ENCODE measurements at regions not wholly inside any gene's neighbourhood (a gene's known extent, or its start where the extent isn't known, plus 50 kb on each side); places are given as distances from the start of the nearest gene placed in this dataset.

DNA sequence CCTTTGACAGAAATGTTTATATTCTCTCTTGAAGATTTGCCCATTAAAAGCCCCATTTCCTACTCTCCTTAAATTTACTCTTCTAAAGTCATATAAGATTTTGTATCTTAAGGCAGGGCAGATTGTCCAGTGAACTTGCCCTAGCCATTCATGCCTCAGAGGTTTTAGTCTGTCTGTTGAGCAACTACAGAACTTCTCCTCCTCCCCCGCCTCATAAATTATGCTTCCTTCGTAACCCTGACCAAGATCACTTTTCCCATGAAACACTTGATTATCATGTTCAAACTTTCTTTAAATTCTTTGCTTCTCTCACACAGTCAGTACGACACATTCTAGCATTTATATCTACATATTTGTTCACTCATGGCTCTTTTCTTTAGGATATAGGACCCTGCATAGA is 621.3 kb downstream of the ANKRD7 start:
- Histone ChIP-seq H3K9me3 (no peaks in the 10 kb centered on the region), H3K4me1 (no peaks in the 10 kb centered on the region), H3K36me3 (ENCODE audit: insufficient read depth in 1 of 2, low read depth in 1 of 2) (no peaks in the 10 kb centered on the region), H3K27ac (no peak overlapping the region), H3K27me3 (ENCODE audit: insufficient read depth in 3 of 3, low read length in 2 of 3) (no peaks in the 10 kb centered on the region), H3K4me3 (no peak overlapping the region)
- ATAC-seq, result no peak
- TF ChIP-seq, protein P1, sequence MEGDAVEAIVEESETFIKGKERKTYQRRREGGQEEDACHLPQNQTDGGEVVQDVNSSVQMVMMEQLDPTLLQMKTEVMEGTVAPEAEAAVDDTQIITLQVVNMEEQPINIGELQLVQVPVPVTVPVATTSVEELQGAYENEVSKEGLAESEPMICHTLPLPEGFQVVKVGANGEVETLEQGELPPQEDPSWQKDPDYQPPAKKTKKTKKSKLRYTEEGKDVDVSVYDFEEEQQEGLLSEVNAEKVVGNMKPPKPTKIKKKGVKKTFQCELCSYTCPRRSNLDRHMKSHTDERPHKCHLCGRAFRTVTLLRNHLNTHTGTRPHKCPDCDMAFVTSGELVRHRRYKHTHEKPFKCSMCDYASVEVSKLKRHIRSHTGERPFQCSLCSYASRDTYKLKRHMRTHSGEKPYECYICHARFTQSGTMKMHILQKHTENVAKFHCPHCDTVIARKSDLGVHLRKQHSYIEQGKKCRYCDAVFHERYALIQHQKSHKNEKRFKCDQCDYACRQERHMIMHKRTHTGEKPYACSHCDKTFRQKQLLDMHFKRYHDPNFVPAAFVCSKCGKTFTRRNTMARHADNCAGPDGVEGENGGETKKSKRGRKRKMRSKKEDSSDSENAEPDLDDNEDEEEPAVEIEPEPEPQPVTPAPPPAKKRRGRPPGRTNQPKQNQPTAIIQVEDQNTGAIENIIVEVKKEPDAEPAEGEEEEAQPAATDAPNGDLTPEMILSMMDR (IDR thresholded peaks at IDR 0.05), result no peak
- DNase-seq, result no peak
- intact Hi-C loops (cut with DNase I), result no loop called here
- WGBS, 3 donors, result 80 to 88% (median 87%) methylated on average over 3 of the region's 3 CpGs

DNA sequence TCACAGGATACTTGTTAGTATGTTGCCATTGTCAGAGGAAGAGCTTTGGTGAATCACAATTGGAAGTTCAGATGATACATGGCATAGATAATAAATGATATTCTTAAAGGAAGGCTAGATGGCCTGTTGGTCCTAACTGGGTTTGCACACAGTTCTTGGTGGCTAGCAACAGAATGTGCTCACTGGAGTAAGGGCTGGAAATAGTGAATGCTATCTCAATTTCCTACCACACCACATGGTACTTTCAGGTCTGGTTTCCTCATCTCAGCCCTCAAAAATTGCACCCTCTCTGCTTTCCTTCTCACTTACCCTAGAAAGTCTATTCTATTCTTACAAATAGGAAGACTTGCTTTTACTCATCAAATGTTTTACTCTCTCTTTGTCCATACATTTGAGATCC is 622.5 kb downstream of the ANKRD7 start:
- DNase-seq (no peak), ATAC-seq (no peak)
- H3K36me3 ChIP-seq (ENCODE audit: insufficient read depth in 1 of 2, low read depth in 1 of 2), result no peaks in the 10 kb centered on the region
- TF ChIP-seq, protein P1 (IDR thresholded peaks at IDR 0.05), result no peak
- H3K27me3 ChIP-seq (ENCODE audit: insufficient read depth in 3 of 3, low read length in 2 of 3), result no peaks in the 10 kb centered on the region
- intact Hi-C loops (cut with DNase I), result no loop called here
- no peaks in the 10 kb centered on the region for H3K4me1 ChIP-seq
- H3K27ac ChIP-seq, result no peak overlapping the region
- no peak overlapping the region for H3K4me3 ChIP-seq
- no peaks in the 10 kb centered on the region for H3K9me3 ChIP-seq

DNA sequence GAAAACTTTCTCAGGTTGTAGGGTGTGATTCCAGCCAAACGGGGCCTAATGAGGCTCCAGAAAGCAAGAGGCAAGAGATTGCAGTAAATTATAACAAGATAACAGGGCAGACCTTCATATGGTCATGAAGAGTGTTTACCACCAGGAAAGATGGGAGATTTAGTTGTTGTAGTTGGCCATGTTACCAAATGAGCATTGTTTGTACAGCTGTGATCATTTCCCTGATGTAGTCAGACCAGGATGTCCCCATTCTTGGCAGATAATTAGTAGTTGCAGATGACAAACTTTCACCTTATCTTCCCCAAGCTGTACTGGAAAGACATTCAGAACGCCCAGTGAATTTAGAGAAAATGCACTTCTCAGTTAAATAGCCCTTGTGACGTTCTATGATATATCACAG is 630.8 kb downstream of the ANKRD7 start:
- 48 to 63% (median 52%) methylated on average over 3 of the region's 3 CpGs for WGBS, 3 donors
- no peak for DNase-seq

DNA sequence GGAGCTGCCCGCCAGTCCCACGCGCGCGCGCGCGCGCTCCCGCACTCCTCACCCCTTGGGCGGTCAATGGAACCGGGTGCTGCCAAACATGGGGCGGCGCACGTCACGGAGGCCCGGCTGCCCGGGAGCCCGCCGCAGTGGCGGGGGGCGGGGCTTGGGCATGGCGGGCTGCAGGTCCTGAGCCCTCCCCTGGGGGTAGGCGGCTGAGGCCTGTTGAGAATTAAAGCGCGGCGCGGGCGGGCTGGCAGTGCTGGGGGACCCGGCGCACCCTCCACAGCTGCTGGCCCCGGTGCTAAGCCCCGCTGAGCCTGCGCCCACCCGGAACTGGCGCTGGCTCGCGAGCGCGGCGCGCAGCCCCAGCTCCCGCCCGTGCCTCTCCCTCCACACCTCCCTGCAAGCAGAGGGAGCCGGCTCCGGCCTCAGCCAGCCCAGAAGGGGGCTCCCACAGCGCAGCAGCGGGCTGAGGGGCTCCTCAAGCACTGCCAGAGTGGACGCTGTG is 634.2 kb downstream of the ANKRD7 start:
- intact Hi-C loops (cut with DNase I), result no loop called here
- Histone ChIP-seq H3K9me3 (no peaks in the 10 kb centered on the region), H3K27me3 (ENCODE audit: insufficient read depth in 3 of 3, low read length in 2 of 3) (no peaks in the 10 kb centered on the region), H3K36me3 (ENCODE audit: insufficient read depth in 1 of 2, low read depth in 1 of 2) (no peaks in the 10 kb centered on the region), H3K27ac (no peak overlapping the region), H3K4me3 (no peak overlapping the region), H3K4me1 (no peaks in the 10 kb centered on the region)
- TF ChIP-seq, protein P1 (IDR thresholded peaks at IDR 0.05), result no peak
- DNase-seq (peak; percentile 8 to 38), ATAC-seq (no peak)
- 89 to 92% (median 89%) methylated on average over 33 to 49 of the region's 49 CpGs for WGBS, 3 donors

More for the DNA sequence above, 630.8 kb downstream of the ANKRD7 start:
- intact Hi-C loops (cut with DNase I), result no loop called here
- Histone ChIP-seq H3K4me3 (no peak overlapping the region), H3K27me3 (ENCODE audit: insufficient read depth in 3 of 3, low read length in 2 of 3) (no peaks in the 10 kb centered on the region), H3K27ac (no peak overlapping the region), H3K9me3 (no peaks in the 10 kb centered on the region), H3K4me1 (no peaks in the 10 kb centered on the region), H3K36me3 (ENCODE audit: insufficient read depth in 1 of 2, low read depth in 1 of 2) (no peaks in the 10 kb centered on the region)
- TF ChIP-seq, protein P1 (IDR thresholded peaks at IDR 0.05), result no peak
- ATAC-seq, result no peak

DNA sequence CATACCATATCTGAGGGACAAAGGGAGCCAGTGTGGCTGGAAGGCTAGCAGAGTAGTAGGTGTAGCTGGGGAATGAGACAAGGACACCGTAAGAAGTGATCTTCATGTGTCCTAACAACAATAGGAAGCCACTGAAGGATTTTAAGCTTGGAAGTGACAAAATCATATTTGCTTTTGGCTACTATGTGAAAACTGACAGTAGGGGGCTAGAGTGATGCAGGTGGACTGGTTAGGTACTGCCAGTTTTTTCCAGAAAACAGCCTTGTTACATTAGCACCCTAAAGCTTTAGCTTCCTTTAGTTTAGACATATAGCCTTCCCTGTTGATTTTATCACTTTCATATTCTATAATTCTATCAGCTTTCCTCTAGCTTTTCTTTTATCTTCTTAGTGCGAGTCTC is 637.1 kb downstream of the ANKRD7 start:
- DNase-seq, result no peak
- H3K4me1 ChIP-seq, result no peaks in the 10 kb centered on the region
- 86 to 96% (median 86%) methylated on average over 2 of the region's 2 CpGs for WGBS, 3 donors
- no peak overlapping the region for H3K27ac ChIP-seq
- no peaks in the 10 kb centered on the region for H3K9me3 ChIP-seq
- TF ChIP-seq, protein P1 (IDR thresholded peaks at IDR 0.05), result no peak
- no peak for ATAC-seq
- no peaks in the 10 kb centered on the region for H3K36me3 ChIP-seq (ENCODE audit: insufficient read depth in 1 of 2, low read depth in 1 of 2)
- H3K27me3 ChIP-seq (ENCODE audit: insufficient read depth in 3 of 3, low read length in 2 of 3), result no peaks in the 10 kb centered on the region
- intact Hi-C loops (cut with DNase I), result no loop called here
- no peak overlapping the region for H3K4me3 ChIP-seq
